ENCODE measurements at regions not wholly inside any gene's neighbourhood (a gene's known extent, or its start where the extent isn't known, plus 50 kb on each side); places are given as distances from the start of the nearest gene placed in this dataset.

- no CpG with 5 or more reads among the region's 8 CpGs for WGBS (ENCODE audit: insufficient coverage, insufficient read length)
- DNase-seq (ENCODE audit: low read depth, low spot score): no peak
- Histone ChIP-seq H3K9me3 (ENCODE audit: control insufficient read depth, insufficient read depth, low read length) (no peaks in the 10 kb centered on the region), H3K36me3 (ENCODE audit: control insufficient read depth, insufficient read depth, low read length) (no peaks in the 10 kb centered on the region), H3K4me1 (ENCODE audit: control insufficient read depth, insufficient read depth, low read length) (peaks cover 5% of the 10 kb centered on the region), H3K4me3 (ENCODE audit: low read length) (no peak overlapping the region), H3K27ac (ENCODE audit: low read length) (no peak overlapping the region), H3K27me3 (ENCODE audit: control insufficient read depth, insufficient read depth, low read length) (no peaks in the 10 kb centered on the region)
Measured at GRCh38 chr13:111855191-111855590, 211.8 kb upstream of the SOX1 start.

- H3K4me1 ChIP-seq (ENCODE audit: control insufficient read depth, insufficient read depth, low read length): peaks cover 3% of the 10 kb centered on the region
- H3K27ac ChIP-seq (ENCODE audit: low read length): no peak overlapping the region
- no peak for DNase-seq (ENCODE audit: low read depth, low spot score)
- H3K9me3 ChIP-seq (ENCODE audit: control insufficient read depth, insufficient read depth, low read length): no peaks in the 10 kb centered on the region
- no peaks in the 10 kb centered on the region for H3K27me3 ChIP-seq (ENCODE audit: control insufficient read depth, insufficient read depth, low read length)
- WGBS (ENCODE audit: insufficient coverage, insufficient read length): no CpG with 5 or more reads among the region's 8 CpGs
- no peak overlapping the region for H3K4me3 ChIP-seq (ENCODE audit: low read length)
- H3K36me3 ChIP-seq (ENCODE audit: control insufficient read depth, insufficient read depth, low read length): no peaks in the 10 kb centered on the region
Measured at GRCh38 chr13:111855786-111856185, 211.2 kb upstream of the SOX1 start.

GRCh38 chr13:111856571-111856970, 210.4 kb upstream of the SOX1 start:
- WGBS (ENCODE audit: insufficient coverage, insufficient read length): no CpG with 5 or more reads among the region's 11 CpGs
- Histone ChIP-seq H3K27ac (ENCODE audit: low read length) (no peak overlapping the region), H3K4me3 (ENCODE audit: low read length) (no peak overlapping the region), H3K4me1 (ENCODE audit: control insufficient read depth, insufficient read depth, low read length) (peaks cover 3% of the 10 kb centered on the region), H3K27me3 (ENCODE audit: control insufficient read depth, insufficient read depth, low read length) (no peaks in the 10 kb centered on the region), H3K36me3 (ENCODE audit: control insufficient read depth, insufficient read depth, low read length) (no peaks in the 10 kb centered on the region), H3K9me3 (ENCODE audit: control insufficient read depth, insufficient read depth, low read length) (no peaks in the 10 kb centered on the region)
- DNase-seq (ENCODE audit: low read depth, low spot score): no peak

DNA sequence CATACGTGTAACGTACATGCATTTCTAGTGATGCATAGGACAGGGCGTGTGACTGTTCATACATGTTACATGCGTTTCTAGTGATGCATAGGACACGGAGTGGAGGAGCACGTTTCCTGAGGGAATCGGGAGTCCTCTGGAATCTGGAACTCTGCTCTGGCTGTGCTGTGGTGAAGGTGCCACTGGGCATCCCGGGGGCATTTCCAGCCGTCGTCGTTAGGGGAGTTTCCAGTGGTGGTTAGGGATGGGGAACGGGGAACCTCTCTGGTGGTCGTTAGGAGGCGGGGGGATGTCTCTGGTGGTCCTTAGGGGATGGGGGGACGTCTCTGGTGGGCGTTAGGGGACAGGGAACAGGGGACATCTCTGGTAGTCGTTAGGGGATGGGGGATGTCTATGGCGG, 209.6 kb upstream of the SOX1 start:
- Histone ChIP-seq H3K27me3 (ENCODE audit: control insufficient read depth, insufficient read depth, low read length) (no peaks in the 10 kb centered on the region), H3K27ac (ENCODE audit: low read length) (no peak overlapping the region), H3K36me3 (ENCODE audit: control insufficient read depth, insufficient read depth, low read length) (no peaks in the 10 kb centered on the region), H3K9me3 (ENCODE audit: control insufficient read depth, insufficient read depth, low read length) (no peaks in the 10 kb centered on the region), H3K4me3 (ENCODE audit: low read length) (no peak overlapping the region), H3K4me1 (ENCODE audit: control insufficient read depth, insufficient read depth, low read length) (peaks cover 3% of the 10 kb centered on the region)
- WGBS (ENCODE audit: insufficient coverage, insufficient read length): no CpG with 5 or more reads among the region's 18 CpGs
- DNase-seq (ENCODE audit: low read depth, low spot score): no peak

DNA sequence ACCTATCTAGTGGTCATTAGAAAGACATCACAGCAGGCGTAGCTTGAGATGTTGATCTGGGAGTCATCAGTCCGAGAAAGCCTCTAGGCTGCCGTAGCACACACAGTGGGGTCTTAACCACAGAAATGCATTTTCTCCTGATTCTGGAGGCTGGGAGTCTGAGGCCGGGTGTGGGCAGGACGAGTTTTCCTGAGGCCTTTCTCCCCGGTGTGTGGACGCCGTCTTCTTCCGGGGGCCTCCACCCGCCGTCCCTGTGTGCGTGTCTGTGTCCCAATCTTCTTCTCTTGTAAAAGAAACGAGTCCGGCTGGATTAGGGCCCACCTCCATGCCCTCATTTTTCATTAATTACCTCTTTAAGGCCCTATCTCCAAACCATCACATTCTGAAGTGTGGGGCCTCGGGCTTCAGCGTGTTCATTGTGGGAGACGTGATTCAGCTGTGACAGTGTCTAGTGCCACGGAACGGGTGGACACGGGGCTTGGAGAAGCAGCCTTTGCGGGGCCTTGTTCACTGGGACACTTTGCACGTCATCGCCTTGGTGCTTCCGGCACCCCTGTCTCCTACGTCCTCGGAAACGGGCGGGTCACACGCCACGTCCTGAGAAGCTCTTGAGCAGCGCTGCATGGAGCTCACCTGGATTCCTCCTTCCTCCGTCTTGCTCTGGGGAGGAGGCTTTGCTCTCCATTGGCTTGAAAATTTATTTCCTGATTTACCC, 208.9 kb upstream of the SOX1 start:
- H3K27ac ChIP-seq (ENCODE audit: low read length): no peak overlapping the region
- H3K4me3 ChIP-seq (ENCODE audit: low read length): no peak overlapping the region
- H3K9me3 ChIP-seq (ENCODE audit: control insufficient read depth, insufficient read depth, low read length): no peaks in the 10 kb centered on the region
- WGBS (ENCODE audit: insufficient coverage, insufficient read length): no CpG with 5 or more reads among the region's 32 CpGs
- no peak for DNase-seq (ENCODE audit: low read depth, low spot score)
- no peaks in the 10 kb centered on the region for H3K36me3 ChIP-seq (ENCODE audit: control insufficient read depth, insufficient read depth, low read length)
- H3K4me1 ChIP-seq (ENCODE audit: control insufficient read depth, insufficient read depth, low read length): peaks cover 3% of the 10 kb centered on the region
- H3K27me3 ChIP-seq (ENCODE audit: control insufficient read depth, insufficient read depth, low read length): no peaks in the 10 kb centered on the region

DNA sequence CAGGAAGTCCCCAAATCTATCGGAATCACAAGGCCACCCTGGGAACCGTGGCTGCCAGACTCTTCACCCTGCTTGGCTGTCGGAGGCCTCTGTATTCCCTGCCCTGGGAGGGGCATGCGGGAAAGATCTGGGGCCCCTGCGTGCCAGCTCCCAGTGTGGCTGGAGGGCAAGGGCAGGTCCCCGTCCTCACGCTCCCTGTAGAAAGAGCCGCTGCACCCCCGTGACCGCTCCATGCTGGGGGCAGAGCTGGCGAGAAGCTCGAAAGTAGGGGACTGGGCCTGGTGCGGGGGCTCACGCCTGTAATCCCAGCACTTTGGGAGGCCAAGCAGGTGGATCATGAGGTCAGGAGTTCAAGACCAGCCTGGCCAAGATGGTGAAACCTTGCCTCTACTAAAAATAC, 208.4 kb upstream of the SOX1 start:
- Histone ChIP-seq H3K27me3 (ENCODE audit: control insufficient read depth, insufficient read depth, low read length) (no peaks in the 10 kb centered on the region), H3K36me3 (ENCODE audit: control insufficient read depth, insufficient read depth, low read length) (no peaks in the 10 kb centered on the region), H3K27ac (ENCODE audit: low read length) (no peak overlapping the region), H3K4me1 (ENCODE audit: control insufficient read depth, insufficient read depth, low read length) (peaks cover 1% of the 10 kb centered on the region; the same call in 1 of the 2 replicates), H3K4me3 (ENCODE audit: low read length) (no peak overlapping the region), H3K9me3 (ENCODE audit: control insufficient read depth, insufficient read depth, low read length) (no peaks in the 10 kb centered on the region)
- no CpG with 5 or more reads among the region's 14 CpGs for WGBS (ENCODE audit: insufficient coverage, insufficient read length)
- DNase-seq (ENCODE audit: low read depth, low spot score): no peak

DNA sequence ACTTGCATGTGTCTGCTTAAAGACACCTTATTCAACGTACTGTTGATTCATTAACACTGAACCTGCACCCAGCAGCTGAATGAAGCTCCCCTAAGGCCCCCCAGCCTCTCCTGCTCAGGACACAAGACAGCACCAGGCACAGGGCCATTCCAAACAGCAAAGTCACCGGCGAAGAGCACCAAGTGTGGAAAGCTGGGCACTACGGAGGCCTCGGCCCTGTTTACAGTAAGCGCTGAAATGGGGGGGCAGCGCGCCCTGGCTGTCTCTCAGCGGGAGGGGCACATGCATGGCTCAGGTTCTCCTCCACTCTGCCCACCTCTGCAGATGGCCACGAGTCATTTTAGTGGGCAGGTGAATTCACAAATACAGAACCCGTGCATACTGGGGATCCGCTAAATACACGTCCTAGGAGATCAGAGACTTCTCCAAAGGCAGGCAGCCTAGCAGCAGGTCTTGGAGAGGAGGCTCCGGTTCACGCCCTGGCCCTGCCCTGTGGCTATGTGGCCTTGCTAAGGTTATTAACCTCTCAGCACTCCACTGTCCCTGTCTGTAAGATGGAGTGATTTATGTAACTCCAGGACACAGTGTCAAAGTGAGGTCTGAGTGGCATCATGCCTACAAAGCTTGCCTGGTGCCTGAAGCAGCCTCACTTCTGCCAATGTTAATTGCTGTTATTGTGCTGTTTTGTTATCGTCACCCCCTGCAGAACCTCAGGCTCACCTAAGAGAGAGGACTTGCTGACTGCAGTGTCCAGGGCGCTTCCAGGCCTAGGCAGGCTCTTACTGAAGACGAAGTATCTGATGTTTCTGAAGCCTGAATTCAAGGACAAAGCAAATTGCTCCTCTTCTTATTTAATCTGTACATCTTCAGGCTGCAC, 207.4 kb upstream of the SOX1 start:
- Histone ChIP-seq H3K4me1 (ENCODE audit: control insufficient read depth, insufficient read depth, low read length) (no peaks in the 10 kb centered on the region), H3K9me3 (ENCODE audit: control insufficient read depth, insufficient read depth, low read length) (no peaks in the 10 kb centered on the region), H3K27me3 (ENCODE audit: control insufficient read depth, insufficient read depth, low read length) (no peaks in the 10 kb centered on the region), H3K27ac (ENCODE audit: low read length) (no peak overlapping the region), H3K4me3 (ENCODE audit: low read length) (no peak overlapping the region), H3K36me3 (ENCODE audit: control insufficient read depth, insufficient read depth, low read length) (no peaks in the 10 kb centered on the region)
- DNase-seq (ENCODE audit: low read depth, low spot score): no peak
- no CpG with 5 or more reads among the region's 18 CpGs for WGBS (ENCODE audit: insufficient coverage, insufficient read length)

DNA sequence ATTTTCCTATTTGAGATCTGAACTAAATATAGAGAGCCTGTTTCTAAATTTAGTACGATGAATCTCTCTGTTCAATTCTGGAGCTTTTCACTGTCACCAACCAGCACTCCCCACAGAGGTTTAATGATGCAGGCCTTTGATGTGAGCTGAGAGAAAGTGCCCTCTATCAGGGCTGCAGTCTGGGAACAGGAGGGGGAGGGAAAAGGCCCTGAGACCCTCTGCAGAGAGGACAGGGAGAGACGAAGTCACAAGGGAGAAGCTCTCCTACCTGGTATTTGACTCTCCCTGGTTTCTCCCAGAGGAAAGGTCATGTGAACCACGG, 206.8 kb upstream of the SOX1 start:
- no peak overlapping the region for H3K4me3 ChIP-seq (ENCODE audit: low read length)
- no peak for DNase-seq (ENCODE audit: low read depth, low spot score)
- no peak overlapping the region for H3K27ac ChIP-seq (ENCODE audit: low read length)
- no peaks in the 10 kb centered on the region for H3K4me1 ChIP-seq (ENCODE audit: control insufficient read depth, insufficient read depth, low read length)
- no peaks in the 10 kb centered on the region for H3K36me3 ChIP-seq (ENCODE audit: control insufficient read depth, insufficient read depth, low read length)
- H3K9me3 ChIP-seq (ENCODE audit: control insufficient read depth, insufficient read depth, low read length): no peaks in the 10 kb centered on the region
- H3K27me3 ChIP-seq (ENCODE audit: control insufficient read depth, insufficient read depth, low read length): no peaks in the 10 kb centered on the region
- no CpG with 5 or more reads among the region's 3 CpGs for WGBS (ENCODE audit: insufficient coverage, insufficient read length)

GRCh38 chr13:111861319-111861718, 205.6 kb upstream of the SOX1 start:
- H3K27me3 ChIP-seq (ENCODE audit: control insufficient read depth, insufficient read depth, low read length): no peaks in the 10 kb centered on the region

DNA sequence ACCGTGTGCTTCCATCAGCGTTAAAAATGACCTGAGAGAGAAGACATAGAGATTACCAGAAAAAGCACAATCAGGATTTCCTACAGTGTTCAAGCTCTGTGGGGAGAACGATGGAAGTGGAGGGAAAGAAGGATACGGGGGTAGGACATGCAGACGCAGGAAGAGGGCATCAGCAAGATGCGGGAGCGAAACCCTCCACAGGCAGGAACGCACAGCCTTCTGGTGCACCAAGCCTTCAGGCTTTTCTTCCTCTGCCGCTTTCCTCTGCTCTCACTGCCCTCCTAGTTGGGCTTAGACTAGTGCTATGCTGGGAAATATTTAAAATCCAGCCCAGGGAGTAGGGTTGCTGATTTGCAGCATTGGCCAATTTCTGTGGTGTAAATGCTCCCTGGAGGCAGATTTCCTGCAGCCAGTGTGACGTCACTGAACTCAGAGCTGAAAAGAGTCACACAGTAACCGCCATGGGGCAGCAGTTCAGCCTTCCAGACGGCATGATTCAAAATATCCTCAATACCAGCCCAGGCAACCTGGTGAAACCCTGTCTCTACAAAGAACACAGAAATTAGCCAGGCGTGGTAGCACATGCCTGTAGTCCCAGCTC, 205.1 kb upstream of the SOX1 start:
- no peaks in the 10 kb centered on the region for H3K27me3 ChIP-seq (ENCODE audit: control insufficient read depth, insufficient read depth, low read length)
- no peak overlapping the region for H3K4me3 ChIP-seq (ENCODE audit: low read length)
- WGBS (ENCODE audit: insufficient coverage, insufficient read length): no CpG with 5 or more reads among the region's 13 CpGs
- no peaks in the 10 kb centered on the region for H3K9me3 ChIP-seq (ENCODE audit: control insufficient read depth, insufficient read depth, low read length)
- no peak for DNase-seq (ENCODE audit: low read depth, low spot score)
- no peaks in the 10 kb centered on the region for H3K36me3 ChIP-seq (ENCODE audit: control insufficient read depth, insufficient read depth, low read length)
- no peaks in the 10 kb centered on the region for H3K4me1 ChIP-seq (ENCODE audit: control insufficient read depth, insufficient read depth, low read length)
- H3K27ac ChIP-seq (ENCODE audit: low read length): no peak overlapping the region

More at GRCh38 chr13:111861319-111861718, 205.6 kb upstream of the SOX1 start:
- Histone ChIP-seq H3K9me3 (ENCODE audit: control insufficient read depth, insufficient read depth, low read length) (no peaks in the 10 kb centered on the region), H3K4me3 (ENCODE audit: low read length) (no peak overlapping the region), H3K27ac (ENCODE audit: low read length) (no peak overlapping the region), H3K36me3 (ENCODE audit: control insufficient read depth, insufficient read depth, low read length) (no peaks in the 10 kb centered on the region), H3K4me1 (ENCODE audit: control insufficient read depth, insufficient read depth, low read length) (no peaks in the 10 kb centered on the region)
- no CpG with 5 or more reads among the region's 7 CpGs for WGBS (ENCODE audit: insufficient coverage, insufficient read length)
- DNase-seq (ENCODE audit: low read depth, low spot score): no peak
